ENCODE measurements at regions not wholly inside any gene's neighbourhood (a gene's known extent, or its start where the extent isn't known, plus 50 kb on each side); places are given as distances from the start of the nearest gene placed in this dataset.

GRCh38 chr6:67802771-67803170 lies 832.3 kb upstream of the ADGRB3 start:
- CTCF ChIA-PET (ENCODE audit: low intra/inter-chr PET ratio) = no interaction called here
- H3K27me3 ChIP-seq (ENCODE audit: control insufficient read depth in 2 of 2, insufficient read depth in 2 of 2, low read length in 2 of 2) = no peaks in the 10 kb centered on the region
- no peaks in the 10 kb centered on the region for H4K20me1 ChIP-seq (replicated peaks; ENCODE audit: control insufficient read depth, insufficient read depth, low read length)
- no peak for TF ChIP-seq TBL1XR1 (IDR thresholded peaks at IDR 0.05; ENCODE audit: low read length in 2 of 2)
- TF ChIP-seq ZNF217 (CRISPR knock-in tag; IDR thresholded peaks at IDR 0.05) = no peak
- no peak for TF ChIP-seq POLR2A (conservative IDR thresholded peaks at IDR 0.05)
- TF ChIP-seq TFAM (CRISPR knock-in tag; conservative IDR thresholded peaks at IDR 0.05) = no peak
- TF ChIP-seq ESRRA (IDR thresholded peaks at IDR 0.05; ENCODE audit: borderline replicate concordance, low read depth) = no peak
- TF ChIP-seq ZNF324 (CRISPR knock-in tag; IDR thresholded peaks at IDR 0.05) = no peak
- no peak for TF ChIP-seq ZBTB11 (CRISPR knock-in tag; IDR thresholded peaks at IDR 0.05)
- no peak overlapping the region for H3K4me2 ChIP-seq (ENCODE audit: insufficient read depth, low read length)
- no peak overlapping the region for H3K4me3 ChIP-seq
- no peak overlapping the region for H3K27ac ChIP-seq (ENCODE audit: extremely low read depth, low read depth, low read length)
- in situ Hi-C loops (cut with MboI) = no loop called here
- H3K79me2 ChIP-seq (ENCODE audit: control insufficient read depth, insufficient read depth, low read length) = no peaks in the 10 kb centered on the region
- POLR2A ChIA-PET = no interaction called here
- no peaks in the 10 kb centered on the region for H3K36me3 ChIP-seq (ENCODE audit: control insufficient read depth, insufficient read depth, low read length)
- BruUV-seq (replicated peaks) = no TSS peak
- no peak overlapping the region for H2AFZ ChIP-seq (ENCODE audit: low read depth, low read length)
- ATAC-seq (no peak), FAIRE-seq (no peak), DNase-seq (ENCODE audit: extremely low read depth in 1 of 4, low spot score in 3 of 4) (no peak)
- intact Hi-C loops (cut with micrococcal nuclease) = no loop called here
- no peak overlapping the region for H3K9ac ChIP-seq (ENCODE audit: insufficient read depth in 1 of 2, low read depth in 2 of 2, low read length in 2 of 2)
- H3K9me3 ChIP-seq (replicated peaks; ENCODE audit: control insufficient read depth, insufficient read depth, low read depth, low read length) = no peaks in the 10 kb centered on the region; the same call in 1 of the 2 replicates
- H3K9me1 ChIP-seq (ENCODE audit: control insufficient read depth, insufficient read depth, low read length) = no peaks in the 10 kb centered on the region
- H3K4me1 ChIP-seq (replicated peaks in 1 of 2; ENCODE audit: control insufficient read depth in 2 of 2, insufficient read depth in 2 of 2, low read length in 2 of 2) = no peaks in the 10 kb centered on the region

All from K562 (cell line).